NCI-H2196 (cell line): ENCODE measurements at regions not wholly inside any gene's neighbourhood (a gene's known extent, or its start where the extent isn't known, plus 50 kb on each side); places are given as distances from the start of the nearest gene placed in this dataset.

Experiments
- DNase-seq: peaks from one replicate; lab custom pipeline; 2025; ENCODE audit not compliant: unreplicated experiment; lab: John Stamatoyannopoulos, UW

DNA sequence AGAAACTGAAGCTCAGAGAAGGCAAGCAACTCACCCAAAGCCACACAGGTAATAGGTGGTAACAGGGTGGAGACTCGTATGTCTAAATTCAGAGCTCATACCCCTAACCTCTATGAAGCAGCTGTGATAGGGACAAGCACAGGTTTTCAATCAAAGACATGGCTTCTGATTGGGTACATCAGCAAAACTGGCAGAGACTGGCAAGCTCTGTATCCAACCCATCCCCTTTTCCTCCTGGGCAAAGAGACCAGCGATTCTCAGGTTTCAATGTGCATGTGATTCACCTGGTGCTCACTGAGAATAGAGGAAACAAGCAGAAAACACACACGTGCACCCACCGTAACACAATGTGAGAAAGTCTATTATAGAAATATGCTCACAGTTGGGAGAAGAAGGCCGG lies 153.0 kb downstream of the SMIM20 start:
- DNase-seq, result peak; percentile 17

DNA sequence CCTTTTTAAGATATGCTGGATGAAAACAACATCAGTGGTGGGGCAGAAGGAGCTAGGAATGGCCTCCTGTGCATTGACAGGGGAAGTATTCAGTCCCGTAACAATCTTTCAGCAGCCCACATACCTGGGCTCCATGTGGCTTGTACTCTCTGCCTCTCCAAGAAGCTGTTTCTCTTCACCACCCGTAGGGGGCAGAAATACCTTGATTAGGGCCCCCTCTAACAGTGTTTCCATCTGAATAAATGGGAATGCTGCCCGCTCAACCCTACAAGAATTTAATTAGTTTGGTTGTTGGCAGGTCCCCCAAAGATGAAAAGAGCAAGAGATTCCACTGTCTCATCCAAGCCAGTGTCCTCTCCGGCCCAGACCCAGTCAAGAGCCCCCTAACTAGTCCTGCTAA lies 155.2 kb downstream of the SMIM20 start:
- DNase-seq, result no peak

DNA sequence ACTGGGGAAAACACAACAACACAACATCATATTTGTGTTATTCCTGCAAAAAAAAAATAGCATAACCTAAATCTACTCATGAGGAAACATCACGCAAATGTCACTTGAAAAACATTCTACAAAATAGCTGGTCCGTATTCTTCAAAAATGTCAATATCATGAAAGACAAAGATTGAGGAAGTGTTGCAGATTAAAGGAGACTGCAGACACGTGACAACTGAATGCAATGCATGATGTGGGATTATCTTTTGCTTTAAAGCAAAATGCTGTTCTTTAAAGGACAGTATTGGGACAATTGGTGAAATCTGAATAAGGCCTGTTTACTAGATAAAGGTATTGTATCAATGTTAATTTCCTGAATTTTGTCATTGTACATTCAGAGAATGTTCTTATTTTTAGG lies 157.7 kb downstream of the SMIM20 start:
- DNase-seq, result no peak

DNA sequence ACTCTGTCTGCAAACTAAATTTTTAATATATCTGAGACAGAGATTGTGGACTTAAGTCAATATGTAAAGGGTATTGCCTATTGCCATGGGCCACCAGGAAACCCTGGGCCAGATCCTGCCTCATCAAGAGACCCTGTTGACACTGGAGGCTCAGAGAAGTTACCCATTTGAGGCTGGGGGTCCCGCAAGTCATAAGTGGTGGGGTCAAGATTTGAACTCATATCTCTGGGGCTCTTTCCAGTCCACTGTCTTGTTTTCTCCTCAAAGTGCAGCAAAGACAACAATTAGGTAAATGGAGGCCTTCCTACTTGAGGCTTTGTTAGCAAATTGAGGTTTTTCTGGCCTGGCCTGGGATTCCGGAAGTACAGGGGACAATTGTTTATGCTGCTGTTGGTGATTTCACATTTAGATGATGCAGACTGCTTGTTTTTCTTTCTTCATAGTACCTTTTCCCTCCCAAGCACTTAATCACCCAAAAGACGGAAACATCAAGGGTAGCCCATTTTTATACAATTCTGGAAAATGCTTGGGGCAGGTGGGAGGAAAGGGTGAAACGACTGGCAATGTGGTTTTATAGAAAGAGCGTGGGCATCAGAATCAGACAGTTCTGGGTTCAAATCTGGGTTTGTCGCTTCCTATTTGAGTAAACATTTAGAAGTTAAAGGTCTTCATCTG lies 160.0 kb downstream of the SMIM20 start:
- no peak for DNase-seq

DNA sequence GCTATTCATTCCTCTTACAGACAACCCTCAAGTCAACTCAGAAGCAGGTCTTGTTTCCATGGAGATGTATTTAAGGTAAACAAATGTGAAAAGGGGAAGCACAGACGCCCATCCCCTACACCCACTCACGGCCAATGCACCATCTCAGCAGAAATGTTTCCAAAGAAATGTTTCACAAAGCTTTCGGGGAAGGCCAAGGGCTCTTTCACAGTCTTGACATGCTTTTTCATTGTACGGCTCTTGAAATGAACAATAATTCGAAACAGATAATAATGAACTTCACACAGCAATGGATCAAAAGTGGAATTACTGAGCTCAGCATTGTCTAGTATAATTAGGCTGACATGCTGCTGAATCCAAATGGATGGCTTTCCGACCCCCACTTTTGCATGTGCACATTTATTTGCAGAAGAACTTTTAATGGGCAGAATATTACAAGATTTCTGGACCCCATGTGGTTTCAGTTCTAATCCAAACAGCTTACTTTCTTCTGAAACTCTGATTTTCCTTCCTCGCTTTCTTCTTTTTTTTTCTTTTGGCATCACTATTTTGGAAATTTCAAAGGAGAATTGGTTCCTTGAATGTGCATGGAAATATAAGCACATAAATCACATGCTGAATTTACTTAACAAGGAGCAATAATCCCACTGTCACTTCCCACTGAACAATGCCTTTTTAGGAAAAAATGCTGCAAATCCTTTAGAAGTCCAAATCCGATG lies 160.9 kb downstream of the SMIM20 start:
- no peak for DNase-seq

DNA sequence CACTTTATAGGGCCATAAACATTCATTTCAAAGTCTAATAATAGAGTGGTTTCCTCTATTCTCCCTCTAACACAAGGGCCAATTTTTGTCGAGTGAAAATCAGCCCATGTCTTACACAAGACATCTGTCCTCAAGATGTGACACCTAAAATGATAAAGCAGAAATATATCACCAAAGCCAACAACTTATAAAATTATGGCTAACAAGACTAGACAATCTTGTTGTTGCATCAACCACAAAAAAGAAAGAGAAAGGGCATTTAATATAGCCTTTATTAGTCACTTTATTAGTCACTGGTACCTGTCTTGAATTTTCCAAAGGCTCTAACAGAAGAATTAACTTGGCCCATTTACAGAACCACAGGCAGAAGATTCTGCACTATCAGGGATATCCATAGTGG lies 161.6 kb downstream of the SMIM20 start:
- no peak for DNase-seq

DNA sequence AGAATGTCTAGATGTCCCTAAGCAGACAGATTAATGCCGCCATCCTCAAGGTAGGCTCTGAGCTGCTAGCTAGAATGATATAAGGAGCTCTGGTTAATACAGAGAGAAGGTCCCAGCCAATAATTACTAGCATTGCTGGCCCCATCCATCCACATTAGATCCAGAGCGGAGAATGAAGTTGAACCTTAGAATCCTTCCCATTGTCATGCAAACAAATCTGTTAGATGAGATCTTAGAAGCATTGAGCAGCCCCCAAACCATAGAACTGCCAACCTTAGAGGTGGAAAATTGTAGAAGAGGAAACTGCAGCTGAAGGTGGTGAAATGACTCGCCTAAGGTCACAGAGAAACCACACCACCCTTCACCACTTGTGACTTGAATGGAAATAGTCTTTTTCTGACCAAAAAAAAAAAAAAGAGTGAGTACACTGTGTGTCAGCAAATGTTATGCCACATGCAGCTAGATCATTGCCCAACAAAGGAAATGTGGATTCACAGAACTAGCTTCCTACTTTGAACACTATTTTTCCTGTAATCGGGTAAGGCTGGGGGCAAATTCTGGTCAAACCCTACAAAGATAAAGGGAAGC lies 162.1 kb downstream of the SMIM20 start:
- no peak for DNase-seq

DNA sequence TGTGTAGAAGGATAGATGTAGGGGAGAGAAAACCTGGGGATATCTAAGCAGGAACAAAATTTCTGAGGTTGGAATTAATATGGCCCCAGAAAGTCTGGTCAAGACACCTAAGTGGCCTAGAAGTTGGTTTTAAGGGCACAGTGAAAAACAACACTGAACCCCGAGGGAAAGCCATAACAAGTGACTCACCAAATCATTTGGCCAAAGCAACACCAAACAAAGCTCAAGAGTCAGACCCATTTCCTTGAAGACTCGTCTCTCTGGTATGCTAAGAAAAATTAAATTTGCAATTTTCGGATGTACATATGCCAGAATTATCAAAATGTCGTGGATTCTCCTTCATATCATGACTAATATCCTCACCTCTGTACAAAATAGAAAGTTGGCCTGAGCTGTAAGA lies 162.9 kb downstream of the SMIM20 start:
- DNase-seq, result no peak

DNA sequence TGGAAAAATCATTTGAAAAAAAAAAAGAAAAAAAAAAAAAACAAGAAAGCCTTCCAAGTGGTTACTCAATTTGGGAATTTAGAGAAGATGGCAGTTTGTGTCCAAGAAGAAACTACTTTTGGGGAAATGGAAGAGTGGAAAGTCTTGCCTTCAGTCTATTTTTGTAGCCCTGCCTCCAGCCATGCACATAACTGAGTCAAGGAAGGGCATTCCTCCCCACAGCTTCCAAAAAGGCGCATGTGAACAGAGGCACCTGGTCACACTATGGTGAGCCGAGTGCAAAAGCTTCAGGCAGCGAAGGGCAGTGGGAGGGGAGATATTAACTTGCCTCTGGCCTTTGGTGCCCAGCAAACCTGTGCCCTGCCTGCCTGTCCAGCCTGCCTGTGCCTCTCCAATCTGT lies 163.7 kb downstream of the SMIM20 start:
- DNase-seq, result no peak

DNA sequence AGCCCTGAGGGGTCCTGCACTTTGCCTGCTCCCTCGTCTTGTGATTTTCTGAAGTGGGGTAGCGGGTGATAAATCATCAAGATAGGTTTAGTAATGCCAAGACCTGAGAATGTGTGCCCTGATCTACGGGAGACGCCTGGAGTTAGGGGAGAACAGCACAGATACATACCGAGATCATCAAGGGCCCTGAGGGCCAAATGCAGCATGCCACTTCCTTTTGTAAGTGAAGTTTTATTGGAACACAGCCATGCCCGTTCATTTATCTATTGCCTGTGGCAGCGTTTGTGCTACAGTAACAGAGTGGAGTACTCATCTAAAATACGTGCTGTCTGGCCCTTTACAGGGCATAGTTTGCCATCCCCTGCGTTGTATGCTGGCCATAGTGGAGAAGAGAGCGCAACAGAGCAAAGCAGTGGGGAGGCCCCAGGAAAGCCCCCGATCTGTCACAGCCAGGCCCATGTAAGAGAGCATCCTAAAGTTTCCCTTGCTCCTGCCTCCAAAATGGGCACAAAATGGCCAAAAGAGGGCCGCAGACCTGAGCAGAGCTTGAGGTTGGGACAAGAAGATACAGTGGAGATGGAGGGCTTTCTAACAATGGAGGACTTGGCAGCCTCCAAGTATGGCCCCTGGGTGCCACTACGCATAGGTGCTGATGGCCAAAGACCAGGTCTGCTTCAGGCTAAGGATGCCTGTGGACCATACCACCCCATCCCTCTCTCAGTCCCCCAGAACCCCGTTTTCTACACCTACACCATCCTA lies 167.0 kb downstream of the SMIM20 start:
- DNase-seq, result no peak

DNA sequence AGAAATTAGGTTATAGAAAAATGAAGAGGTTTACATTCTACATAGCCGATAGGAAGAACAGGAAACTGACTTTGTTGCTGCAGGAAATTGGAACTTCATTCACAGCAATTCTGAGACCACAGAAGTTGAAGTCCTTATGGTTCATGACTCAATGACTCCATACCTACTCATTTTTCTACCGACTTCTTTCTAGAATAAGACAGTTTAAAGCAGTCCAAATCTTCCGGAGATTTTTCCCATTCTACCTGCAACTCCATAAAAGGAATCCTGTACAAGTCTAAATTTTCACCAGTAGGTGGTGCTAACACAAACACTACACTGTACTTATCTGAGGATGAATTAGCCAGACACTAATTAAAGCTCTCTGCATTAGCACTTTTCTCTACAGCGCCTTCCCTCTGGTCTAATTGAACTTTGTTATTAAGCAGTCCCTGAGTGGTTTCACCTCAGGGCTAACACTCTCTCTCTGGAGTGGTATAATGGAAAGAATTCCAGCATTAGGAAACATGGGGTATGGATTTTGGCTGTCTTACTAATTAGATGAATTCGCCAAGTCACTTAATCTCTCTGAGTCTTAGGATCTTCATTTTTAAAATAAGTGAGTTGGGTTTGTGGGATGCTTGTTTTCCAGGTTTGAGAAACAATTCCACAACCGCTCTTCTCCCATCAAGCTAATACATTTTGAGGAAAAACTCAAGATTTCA lies 167.9 kb downstream of the SMIM20 start:
- peak; percentile 31 for DNase-seq

DNA sequence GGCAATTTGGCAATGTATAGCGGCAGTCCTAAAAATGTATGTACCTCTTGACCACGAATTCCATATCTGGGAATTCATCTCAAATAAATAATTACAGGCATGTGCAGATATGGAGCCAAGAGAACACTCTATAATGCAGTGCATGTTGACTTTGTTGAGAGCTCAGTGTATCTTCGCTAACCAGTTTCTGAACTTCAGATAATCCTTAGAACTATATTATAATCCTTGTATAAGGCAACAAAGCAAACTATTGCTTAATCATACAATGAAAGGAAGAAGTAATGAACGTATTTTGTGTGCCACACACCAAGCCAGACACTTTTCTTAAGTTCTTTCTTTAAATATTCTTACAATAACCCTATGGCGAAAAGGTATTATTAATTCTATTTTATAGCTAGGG lies 168.5 kb downstream of the SMIM20 start:
- no peak for DNase-seq

DNA sequence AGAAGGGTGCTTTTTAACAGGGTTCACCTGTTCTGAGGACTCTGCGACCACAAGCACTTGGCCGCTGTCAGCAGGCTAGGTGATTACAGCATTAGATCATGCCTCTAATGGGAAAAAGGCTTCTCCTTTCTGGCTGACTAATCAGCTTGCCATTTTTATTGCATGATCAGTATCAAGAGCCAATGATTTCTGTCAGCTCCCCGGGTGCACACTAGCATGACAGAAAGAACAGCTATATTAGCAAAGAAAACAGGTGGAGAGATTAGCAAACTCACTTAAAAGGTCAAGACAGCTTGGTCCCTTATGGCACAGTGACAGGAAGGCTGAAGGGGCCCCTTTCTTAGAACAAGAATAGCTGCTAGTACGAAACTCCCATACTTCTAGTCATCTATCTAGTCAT lies 170.0 kb downstream of the SMIM20 start:
- DNase-seq, result peak; percentile 60

DNA sequence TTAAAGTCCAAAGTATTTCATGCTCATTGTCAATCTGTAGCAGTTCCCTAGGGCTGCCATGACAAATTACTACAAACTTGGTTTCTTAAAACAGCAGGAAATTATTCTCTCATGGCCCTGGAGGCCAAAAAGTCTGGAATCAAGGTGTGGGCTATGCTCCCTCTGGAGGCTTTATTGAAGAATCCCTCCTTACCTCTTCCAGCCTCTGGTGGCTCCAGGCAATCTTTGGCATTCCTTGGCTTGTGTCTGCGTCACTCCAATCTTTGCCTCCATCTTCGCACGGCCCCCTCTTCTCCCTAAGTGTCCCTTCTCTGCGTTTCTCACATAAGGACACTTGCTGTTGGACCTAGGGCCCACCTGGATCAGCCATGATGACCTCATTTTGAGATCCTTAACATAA lies 170.4 kb downstream of the SMIM20 start:
- DNase-seq, result no peak

DNA sequence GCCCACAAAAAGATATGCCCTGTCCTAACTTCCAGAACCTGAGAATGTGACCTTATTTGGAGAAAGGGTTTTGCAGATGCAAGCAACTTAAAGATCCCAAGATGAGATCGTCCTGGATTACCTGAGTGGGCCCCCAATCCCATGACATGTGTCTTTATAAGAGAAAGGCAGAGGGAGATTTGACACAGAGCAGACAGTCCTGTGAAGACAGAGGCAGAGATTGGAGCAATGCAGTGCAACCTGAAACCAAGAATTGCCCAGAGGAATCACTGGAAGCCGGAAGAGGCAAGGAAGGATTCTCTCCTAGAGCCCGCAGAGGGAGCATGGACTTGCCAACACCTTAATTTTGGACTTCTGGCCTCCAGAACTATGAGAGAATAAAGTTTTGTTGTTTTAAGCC lies 171.5 kb downstream of the SMIM20 start:
- DNase-seq, result no peak

DNA sequence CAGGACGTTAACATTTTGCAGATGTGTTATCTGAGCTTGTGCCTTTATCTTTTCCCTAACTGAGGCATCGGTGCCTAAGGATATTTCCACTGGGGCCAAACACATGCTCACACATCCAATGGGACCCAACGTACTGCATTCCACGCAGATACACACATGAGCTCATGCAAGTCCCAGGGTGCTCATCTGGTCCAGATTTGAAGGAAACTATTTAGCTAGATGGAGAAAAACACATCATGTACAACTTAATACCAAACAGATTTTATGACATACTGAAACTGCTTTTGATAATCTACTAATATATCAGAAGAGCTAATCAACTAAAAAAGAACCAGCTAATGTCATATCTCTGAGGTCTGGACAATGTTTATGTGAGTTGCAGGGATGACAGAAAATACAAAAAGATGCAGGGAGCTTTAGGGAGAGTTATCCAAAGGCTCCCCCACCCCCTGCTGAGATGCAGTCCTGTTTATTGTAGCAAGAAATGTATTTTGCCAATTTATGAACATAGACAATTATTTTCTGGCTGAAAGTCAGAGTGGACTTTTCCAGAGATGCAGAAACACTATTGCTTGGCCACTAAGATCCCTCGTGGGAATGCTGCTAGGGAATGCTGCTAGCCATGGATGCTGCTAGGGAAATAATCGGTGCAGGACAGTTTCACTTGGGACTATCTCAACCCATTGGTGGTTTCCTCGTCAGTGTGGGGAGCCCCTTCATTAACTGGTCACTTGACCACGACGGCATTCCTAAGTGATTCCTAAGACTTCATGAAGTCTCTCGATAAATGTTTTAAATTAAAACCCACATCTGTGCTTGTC lies 172.8 kb downstream of the SMIM20 start:
- no peak for DNase-seq

DNA sequence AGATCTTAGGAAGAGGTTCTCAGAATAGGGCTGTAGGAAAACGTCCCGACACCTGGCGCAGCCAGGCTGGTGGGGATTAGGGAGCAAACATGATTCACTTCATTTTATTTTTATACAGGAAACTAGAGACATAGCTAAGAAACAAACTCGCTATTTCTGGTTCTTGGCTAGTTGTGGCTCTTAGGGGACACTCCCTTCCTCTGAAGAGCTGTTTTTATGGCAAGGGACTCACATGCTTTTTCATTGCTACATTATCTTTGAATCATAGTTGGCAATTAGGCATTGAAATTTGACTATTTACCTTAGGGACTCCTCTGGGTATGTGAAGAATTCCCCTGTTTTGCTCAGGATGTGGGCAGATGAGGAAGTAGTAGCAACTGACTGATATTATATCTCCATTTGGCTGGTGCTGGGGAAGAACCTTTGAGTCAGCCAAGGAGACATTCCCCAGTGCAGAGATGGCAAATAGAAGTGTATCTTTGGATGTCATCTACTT lies 174.5 kb downstream of the SMIM20 start:
- peak; percentile 43 for DNase-seq

DNA sequence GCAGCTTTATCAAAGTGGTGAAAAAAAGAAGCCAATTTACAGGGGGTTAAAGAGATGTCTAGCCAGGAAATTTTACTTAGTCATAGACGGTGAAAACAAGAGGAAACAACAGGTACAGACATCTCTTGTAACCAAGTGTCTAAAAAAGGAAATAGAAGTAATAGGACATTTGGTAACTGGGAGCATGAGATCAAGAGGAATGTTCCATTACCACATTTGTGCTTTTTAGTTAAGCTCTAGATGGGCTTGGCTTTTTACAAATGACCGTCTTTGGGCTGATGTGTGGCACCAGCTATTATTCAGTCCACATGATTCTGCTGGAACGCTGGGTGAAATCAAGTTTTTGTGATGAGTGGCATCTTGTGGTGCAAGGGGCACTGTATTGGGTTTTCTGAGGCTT lies 179.5 kb downstream of the SMIM20 start:
- DNase-seq, result no peak

DNA sequence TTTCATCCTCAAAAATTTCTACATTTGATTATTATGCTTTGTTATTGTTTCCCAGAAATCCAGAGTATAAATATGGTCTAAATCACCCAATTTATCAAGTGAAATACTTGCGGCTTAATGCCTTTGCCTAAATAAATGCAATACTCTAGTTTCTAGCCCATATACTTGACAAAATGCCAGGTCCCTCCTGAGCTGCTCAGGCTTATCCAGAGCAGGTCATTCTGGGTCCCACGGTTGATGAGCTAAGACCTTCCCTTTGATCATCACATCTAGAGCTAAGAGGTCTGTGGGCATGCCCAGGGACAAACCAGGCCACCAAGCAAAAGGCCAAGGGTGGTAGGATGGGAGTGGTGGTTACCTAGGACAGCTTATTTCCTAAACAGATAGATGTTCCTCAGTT lies 180.1 kb downstream of the SMIM20 start:
- no peak for DNase-seq

DNA sequence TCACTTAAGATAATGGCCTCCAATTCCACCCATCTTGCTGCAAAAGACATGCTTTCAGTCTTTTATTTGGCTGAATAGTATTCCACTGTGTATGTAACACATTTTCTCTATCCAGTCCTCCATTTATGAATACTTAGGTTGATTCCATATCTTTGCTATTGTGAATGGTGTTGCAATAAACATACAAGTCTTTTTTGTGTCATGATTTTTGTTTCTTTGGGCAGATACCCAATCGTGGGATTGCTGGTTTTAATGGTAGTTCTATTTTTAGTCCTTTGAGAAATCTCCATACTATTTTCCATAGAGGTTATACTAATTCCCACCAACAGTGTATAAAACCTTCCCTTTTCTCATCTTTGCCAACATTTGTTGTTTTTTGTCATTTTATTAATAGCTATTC lies 180.9 kb downstream of the SMIM20 start:
- DNase-seq, result no peak
